ENCODE measurements at regions not wholly inside any gene's neighbourhood (a gene's known extent, or its start where the extent isn't known, plus 50 kb on each side); places are given as distances from the start of the nearest gene placed in this dataset.
"Not testable (repeated sequence)": the region's sequence is repeated elsewhere in the genome, so short reads cannot be mapped to it uniquely, and the experiment has no call there.

GRCh38 chr4:165548702-165549101, 169.9 kb downstream of the CPE start:
- H3K4me3 ChIP-seq (ENCODE audit: control insufficient read depth, low read depth, low read length) = no peak overlapping the region
- no peak for TF ChIP-seq CTCF (IDR thresholded peaks at IDR 0.05; ENCODE audit: control insufficient read depth, insufficient read depth, low read depth, low read length, missing control alignments)
- DNase-seq (ENCODE audit: low read depth) = no peak

- no peak overlapping the region for H3K4me3 ChIP-seq (ENCODE audit: control insufficient read depth, low read depth, low read length)
- TF ChIP-seq CTCF (IDR thresholded peaks at IDR 0.05; ENCODE audit: control insufficient read depth, insufficient read depth, low read depth, low read length, missing control alignments) = no peak
- DNase-seq (ENCODE audit: low read depth) = no peak
Observed at GRCh38 chr4:165553221-165553810, 174.5 kb downstream of the CPE start.

DNA sequence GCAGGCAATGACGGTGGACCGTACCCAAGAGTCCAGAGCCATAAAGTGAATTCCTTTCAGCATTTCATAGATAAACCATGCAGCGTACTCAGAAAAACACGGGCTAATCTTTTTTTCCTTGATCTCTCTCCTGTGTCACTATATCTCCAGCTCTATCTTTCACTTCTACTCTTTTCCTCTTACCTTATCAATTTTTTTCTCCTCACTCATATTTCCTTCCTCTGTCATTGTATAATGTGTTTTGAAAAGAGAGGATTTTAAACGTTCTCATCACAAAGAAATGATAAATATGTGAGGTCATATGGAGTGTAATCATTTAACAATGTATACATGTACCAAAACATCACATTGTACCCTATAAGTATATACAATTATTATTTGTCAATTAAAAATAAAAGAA, 176.5 kb downstream of the CPE start:
- H3K4me3 ChIP-seq (ENCODE audit: control insufficient read depth, low read depth, low read length) = no peak overlapping the region
- no peak for TF ChIP-seq CTCF (IDR thresholded peaks at IDR 0.05; ENCODE audit: control insufficient read depth, insufficient read depth, low read depth, low read length, missing control alignments)
- DNase-seq (ENCODE audit: low read depth) = no peak

GRCh38 chr4:165556383-165556782, 177.6 kb downstream of the CPE start:
- no peak for DNase-seq (ENCODE audit: low read depth)
- no peak for TF ChIP-seq CTCF (IDR thresholded peaks at IDR 0.05; ENCODE audit: control insufficient read depth, insufficient read depth, low read depth, low read length, missing control alignments)
- H3K4me3 ChIP-seq (ENCODE audit: control insufficient read depth, low read depth, low read length) = no peak overlapping the region

DNA sequence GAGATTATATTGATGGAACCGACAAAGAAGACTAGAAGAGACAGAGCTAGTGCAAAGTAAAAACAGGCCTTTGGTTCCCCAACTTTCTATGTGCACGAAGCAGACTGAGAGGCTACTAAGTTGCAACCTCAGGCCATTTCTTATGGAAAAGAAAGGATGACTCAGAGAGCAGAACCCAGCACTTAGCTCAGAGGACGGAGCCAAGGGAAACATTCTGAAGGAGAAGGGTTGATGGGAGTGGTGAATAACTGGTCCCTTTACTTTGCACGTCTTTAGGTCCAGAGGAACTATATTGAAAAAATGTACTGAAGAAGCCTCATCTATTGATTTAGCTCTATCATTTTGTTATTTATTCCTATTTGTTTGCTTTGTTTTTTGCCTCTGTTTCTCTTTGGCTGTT, 182.1 kb downstream of the CPE start:
- no peak overlapping the region for H3K4me3 ChIP-seq (ENCODE audit: control insufficient read depth, low read depth, low read length)
- DNase-seq (ENCODE audit: low read depth) = no peak
- no peak for TF ChIP-seq CTCF (IDR thresholded peaks at IDR 0.05; ENCODE audit: control insufficient read depth, insufficient read depth, low read depth, low read length, missing control alignments)

- DNase-seq (ENCODE audit: low read depth) = no peak
- no peak for TF ChIP-seq CTCF (IDR thresholded peaks at IDR 0.05; ENCODE audit: control insufficient read depth, insufficient read depth, low read depth, low read length, missing control alignments)
- no peak overlapping the region for H3K4me3 ChIP-seq (ENCODE audit: control insufficient read depth, low read depth, low read length)
Observed at GRCh38 chr4:165563851-165564250, 185.0 kb downstream of the CPE start.

DNA sequence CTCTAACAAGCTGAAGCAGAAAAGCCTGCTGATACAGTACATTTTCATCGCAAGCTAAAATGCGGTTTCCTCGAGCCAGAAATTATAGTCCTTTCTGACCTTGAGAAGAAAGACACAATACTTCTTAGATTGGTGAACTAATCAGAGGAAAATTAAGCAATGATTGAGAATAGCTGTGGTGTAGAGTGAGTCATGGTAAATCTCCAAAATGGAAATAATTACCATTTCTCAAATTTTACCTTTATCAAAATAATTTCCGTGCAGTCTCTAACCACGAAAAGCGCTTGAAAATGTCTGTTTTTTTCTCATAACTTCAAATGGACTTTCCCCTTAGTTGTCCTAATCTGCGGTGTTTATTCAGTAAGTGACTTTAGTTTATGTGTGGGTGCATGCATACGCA, 190.2 kb downstream of the CPE start:
- TF ChIP-seq CTCF (IDR thresholded peaks at IDR 0.05; ENCODE audit: control insufficient read depth, insufficient read depth, low read depth, low read length, missing control alignments) = no peak
- no peak overlapping the region for H3K4me3 ChIP-seq (ENCODE audit: control insufficient read depth, low read depth, low read length)
- DNase-seq (ENCODE audit: low read depth) = no peak

GRCh38 chr4:165571476-165571875, 192.7 kb downstream of the CPE start:
- not testable (repeated sequence) for H3K4me3 ChIP-seq (ENCODE audit: control insufficient read depth, low read depth, low read length); DNase-seq (ENCODE audit: low read depth)
